ENCODE measurements at regions not wholly inside any gene's neighbourhood (a gene's known extent, or its start where the extent isn't known, plus 50 kb on each side); places are given as distances from the start of the nearest gene placed in this dataset.

DNA sequence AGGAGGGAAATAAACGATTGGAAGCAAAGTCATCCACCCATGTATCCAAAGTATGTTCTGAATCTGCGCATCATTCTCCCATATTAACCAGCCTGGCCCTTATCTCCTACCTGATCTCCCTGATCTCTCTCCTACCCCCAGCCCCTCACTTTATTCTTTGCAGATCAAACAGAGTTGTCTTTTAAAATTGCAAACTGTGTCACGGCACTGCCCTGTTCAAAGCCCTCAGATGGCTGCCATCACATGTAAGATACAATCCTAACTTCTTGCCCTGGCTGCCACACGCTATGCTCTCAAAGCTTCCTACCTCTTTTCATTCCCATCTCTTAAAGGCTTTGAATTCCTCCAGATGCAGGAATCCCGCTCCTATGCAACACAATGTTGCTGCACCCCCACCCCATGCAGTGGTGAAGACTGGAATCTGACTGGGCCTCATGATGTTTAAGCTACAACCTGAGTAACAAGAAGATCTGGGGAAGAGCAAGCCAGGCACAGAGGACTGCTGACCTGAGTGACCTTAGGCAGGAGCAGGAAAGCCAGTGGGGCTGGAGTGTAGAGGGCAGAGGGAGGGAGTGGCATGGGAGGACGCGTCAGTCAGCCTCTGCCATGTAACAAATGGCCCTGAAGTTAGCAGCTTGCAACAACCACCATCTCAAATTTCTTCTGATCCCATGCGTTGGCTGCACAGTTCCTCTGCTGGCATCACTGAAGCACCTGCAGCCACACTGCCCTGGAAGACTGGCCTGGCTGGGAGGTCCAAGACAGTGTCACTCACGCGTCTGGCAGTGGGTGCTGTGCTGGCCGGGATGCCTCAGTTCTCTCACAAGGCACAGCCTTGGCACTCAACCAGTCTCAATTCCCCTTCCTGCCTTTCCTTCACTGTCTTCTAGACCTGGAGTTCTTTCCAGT is 382.8 kb downstream of the BCL11B start:
- no peak for TF ChIP-seq ZFX (IDR thresholded peaks at IDR 0.05; ENCODE audit: borderline replicate concordance)
- TF ChIP-seq, protein P1, sequence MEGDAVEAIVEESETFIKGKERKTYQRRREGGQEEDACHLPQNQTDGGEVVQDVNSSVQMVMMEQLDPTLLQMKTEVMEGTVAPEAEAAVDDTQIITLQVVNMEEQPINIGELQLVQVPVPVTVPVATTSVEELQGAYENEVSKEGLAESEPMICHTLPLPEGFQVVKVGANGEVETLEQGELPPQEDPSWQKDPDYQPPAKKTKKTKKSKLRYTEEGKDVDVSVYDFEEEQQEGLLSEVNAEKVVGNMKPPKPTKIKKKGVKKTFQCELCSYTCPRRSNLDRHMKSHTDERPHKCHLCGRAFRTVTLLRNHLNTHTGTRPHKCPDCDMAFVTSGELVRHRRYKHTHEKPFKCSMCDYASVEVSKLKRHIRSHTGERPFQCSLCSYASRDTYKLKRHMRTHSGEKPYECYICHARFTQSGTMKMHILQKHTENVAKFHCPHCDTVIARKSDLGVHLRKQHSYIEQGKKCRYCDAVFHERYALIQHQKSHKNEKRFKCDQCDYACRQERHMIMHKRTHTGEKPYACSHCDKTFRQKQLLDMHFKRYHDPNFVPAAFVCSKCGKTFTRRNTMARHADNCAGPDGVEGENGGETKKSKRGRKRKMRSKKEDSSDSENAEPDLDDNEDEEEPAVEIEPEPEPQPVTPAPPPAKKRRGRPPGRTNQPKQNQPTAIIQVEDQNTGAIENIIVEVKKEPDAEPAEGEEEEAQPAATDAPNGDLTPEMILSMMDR (IDR thresholded peaks at IDR 0.05), result no peak

GRCh38 chr14:98889836-98890185 is 382.2 kb downstream of the BCL11B start:
- no peak overlapping the region for H3K27ac ChIP-seq
- no peak for TF ChIP-seq ZFX (IDR thresholded peaks at IDR 0.05; ENCODE audit: borderline replicate concordance)
- TF ChIP-seq, protein P1 (IDR thresholded peaks at IDR 0.05), result no peak

More for the DNA sequence above, 382.8 kb downstream of the BCL11B start:
- no peak overlapping the region for H3K27ac ChIP-seq

- TF ChIP-seq, protein P1 (IDR thresholded peaks at IDR 0.05), result no peak
- TF ChIP-seq ZFX (IDR thresholded peaks at IDR 0.05; ENCODE audit: borderline replicate concordance), result no peak
- H3K27ac ChIP-seq, result no peak overlapping the region
Observed at GRCh38 chr14:98890556-98891340, 381.2 kb downstream of the BCL11B start.

GRCh38 chr14:98893675-98894074 is 378.3 kb downstream of the BCL11B start:
- TF ChIP-seq, protein P1 (IDR thresholded peaks at IDR 0.05), result no peak
- no peak for TF ChIP-seq ZFX (IDR thresholded peaks at IDR 0.05; ENCODE audit: borderline replicate concordance)
- no peak overlapping the region for H3K27ac ChIP-seq

- no peak for TF ChIP-seq ZFX (IDR thresholded peaks at IDR 0.05; ENCODE audit: borderline replicate concordance)
- TF ChIP-seq, protein P1 (IDR thresholded peaks at IDR 0.05), result no peak
- no peak overlapping the region for H3K27ac ChIP-seq
Observed at GRCh38 chr14:98894600-98894999, 377.4 kb downstream of the BCL11B start.

- no peak overlapping the region for H3K27ac ChIP-seq
Observed at GRCh38 chr14:98896449-98896848, 375.5 kb downstream of the BCL11B start.

More at GRCh38 chr14:98896449-98896848, 375.5 kb downstream of the BCL11B start:
- TF ChIP-seq ZFX (IDR thresholded peaks at IDR 0.05; ENCODE audit: borderline replicate concordance), result no peak
- TF ChIP-seq, protein P1 (IDR thresholded peaks at IDR 0.05), result no peak
